Spleen (tissue), 7 donors: ENCODE measurements at regions not wholly inside any gene's neighbourhood (a gene's known extent, or its start where the extent isn't known, plus 50 kb on each side); places are given as distances from the start of the nearest gene placed in this dataset.

Source experiments
- CTCF ChIP-seq, 11 experiments: fragments of 200-600 bp in 7 of 11; fragments of 450-650 bp in 4 of 11; sonication (generic) in 4 of 11; IDR thresholded peaks in 8 of 11; conservative IDR thresholded peaks in 3 of 11; 1 replicate in 7 of 11; 2 replicates in 4 of 11; pipeline versions ENCODE4 v1.4.0 to v1.8.0; 2016 to 2021; ENCODE audit warnings: antibody characterized with exemption in 11 of 11, inconsistent platforms in 4 of 11, mild to moderate bottlenecking in 1 of 11
- POLR2A ChIP-seq, 3 donors: fragments of 450-650 bp; IDR thresholded peaks; one replicate each; pipeline ENCODE4 v1.5.1; 2017; ENCODE audit warnings: antibody characterized with exemption in 3 of 3, mild to moderate bottlenecking in 1 of 3
- donor health status: DM: no; HTN: no; CAD: no; lungs with moderate emphysema.
- donor health status: DM: no; HTN: no; CAD: no.
- donor health status: DM: no; HTN: no; CAD: no.

- TF ChIP-seq CTCF (IDR thresholded peaks at IDR 0.05 in 8 of 11, conservative IDR thresholded peaks at IDR 0.05 in 3 of 11) (no peak), POLR2A (IDR thresholded peaks at IDR 0.05) (no peak)
These were observed 127.8 kb upstream of the PARP11 start for GRCh38 chr12:4001031-4001430.
